ENCODE measurements at regions not wholly inside any gene's neighbourhood (a gene's known extent, or its start where the extent isn't known, plus 50 kb on each side); places are given as distances from the start of the nearest gene placed in this dataset.

GRCh38 chr3:127484601-127485388 lies 105.7 kb downstream of the TPRA1 start:
- Histone ChIP-seq H3K27me3 (ENCODE audit: control insufficient read depth, insufficient read depth, low read length) (peaks cover 19% of the 10 kb centered on the region), H2BK15ac (ENCODE audit: low read depth, low read length) (no peak overlapping the region), H2BK20ac (ENCODE audit: low read depth, low read length) (no peak overlapping the region), H3K18ac (ENCODE audit: low read depth, low read length) (no peak overlapping the region), H2AFZ (replicated peaks; ENCODE audit: low read length, poor library complexity) (peak overlapping the region; percentile 51), H2AK5ac (ENCODE audit: low read depth, low read length) (no peak overlapping the region), H2AK9ac (replicated peaks; ENCODE audit: low read depth, low read length, poor library complexity) (no peak overlapping the region), H3K9me3 (ENCODE audit: control insufficient read depth, insufficient read depth, low read length) (no peaks in the 10 kb centered on the region), H4K20me1 (ENCODE audit: insufficient read depth, low read length) (no peaks in the 10 kb centered on the region), H2BK5ac (ENCODE audit: low read depth, low read length, poor library complexity, severe bottlenecking) (no peak overlapping the region), H3K56ac (ENCODE audit: extremely low read depth, insufficient read depth, low read length) (no peak overlapping the region), H3K23ac (ENCODE audit: low read depth, low read length) (no peak overlapping the region), H3K79me1 (ENCODE audit: low read depth in 1 of 2, low read length in 2 of 2) (no peaks in the 10 kb centered on the region), H3K4me3 (ENCODE audit: insufficient read depth, low read depth, low read length) (no peak overlapping the region), H4K5ac (ENCODE audit: low read depth, low read length) (no peak overlapping the region), H2BK120ac (ENCODE audit: low read depth, low read length) (no peak overlapping the region), H3K4me2 (ENCODE audit: low read depth, low read length) (no peak overlapping the region), H4K91ac (ENCODE audit: insufficient read depth, low read depth, low read length) (no peak overlapping the region), H3K36me3 (ENCODE audit: control insufficient read depth, insufficient read depth, low read length) (no peaks in the 10 kb centered on the region), H3K9ac (ENCODE audit: low read depth, low read length) (no peak overlapping the region), H3K27ac (ENCODE audit: insufficient read depth, low read length) (no peak overlapping the region), H3K4me1 (ENCODE audit: control insufficient read depth, insufficient read depth, low read length) (no peaks in the 10 kb centered on the region), H4K8ac (ENCODE audit: low read depth in 2 of 2, low read length in 2 of 2) (no peak overlapping the region), H3K9me1 (ENCODE audit: insufficient read depth, low read length) (no peaks in the 10 kb centered on the region), H3K14ac (replicated peaks; ENCODE audit: low read depth, low read length) (no peak overlapping the region), H3K4ac (ENCODE audit: low read depth, low read length) (no peak overlapping the region)
- intact Hi-C loops (cut with micrococcal nuclease), result no loop called here
- DNase-seq, result no peak
- in situ Hi-C loops (cut with MboI; ENCODE audit: low sequenced_read_pairs), result no loop called here
- ChIA-PET CTCF (no interaction called here), POLR2A (ENCODE audit: unreplicated experiment) (no interaction called here)
- ATAC-seq (ENCODE audit: low read depth), result peak; percentile 35; the same call in 1 of the 2 replicates
- TF ChIP-seq FOS (IDR thresholded peaks at IDR 0.05; ENCODE audit: low read depth, low read length) (no peak), BHLHE40 (IDR thresholded peaks at IDR 0.05; ENCODE audit: low read depth, low read length) (no peak), RFX5 (IDR thresholded peaks at IDR 0.05; ENCODE audit: low read depth, low read length) (no peak), SMC3 (IDR thresholded peaks at IDR 0.05; ENCODE audit: low read depth, low read length) (no peak)
- TF ChIP-seq, protein P1, sequence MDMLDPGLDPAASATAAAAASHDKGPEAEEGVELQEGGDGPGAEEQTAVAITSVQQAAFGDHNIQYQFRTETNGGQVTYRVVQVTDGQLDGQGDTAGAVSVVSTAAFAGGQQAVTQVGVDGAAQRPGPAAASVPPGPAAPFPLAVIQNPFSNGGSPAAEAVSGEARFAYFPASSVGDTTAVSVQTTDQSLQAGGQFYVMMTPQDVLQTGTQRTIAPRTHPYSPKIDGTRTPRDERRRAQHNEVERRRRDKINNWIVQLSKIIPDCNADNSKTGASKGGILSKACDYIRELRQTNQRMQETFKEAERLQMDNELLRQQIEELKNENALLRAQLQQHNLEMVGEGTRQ (IDR thresholded peaks at IDR 0.05; ENCODE audit: low read depth, low read length), result no peak
- 38% methylated on average over 4 of the region's 9 CpGs; no CpG with 5 or more reads in 1 of the 2 experiments for WGBS, 2 experiments (ENCODE audit: extremely low coverage in 2 of 2, insufficient read length in 1 of 2)
- dilution Hi-C loops (cut with HindIII; ENCODE audit: low sequenced_read_pairs, unreplicated experiment), result no loop called here
- BruUV-seq (replicated peaks), result no TSS peak

Data from IMR-90 (cell line).